Ascending aorta (tissue), 2 donors: ENCODE measurements at regions not wholly inside any gene's neighbourhood (a gene's known extent, or its start where the extent isn't known, plus 50 kb on each side); places are given as distances from the start of the nearest gene placed in this dataset.
A peak's percentile ranks its signal among the peaks of the same experiment; 100 is the strongest.

ENCODE experiments used
- DNase-seq, 2 donors: peaks; one replicate each; pipeline ENCODE4 v3.0.0-alpha.2; 2019; ENCODE audit warnings: low spot score in 2 of 2
- H3K27ac ChIP-seq, 2 donors: fragments of 200-600 bp; sonication (generic); one replicate each; pipeline ENCODE4 v1.5.1; 2016 to 2017; ENCODE audit warnings: mild to moderate bottlenecking in 1 of 2
- H3K27me3 ChIP-seq: fragments of 200-600 bp; sonication (generic); one replicate; pipeline ENCODE4 v1.5.1; 2017
- H3K36me3 ChIP-seq, 2 donors: fragments of 200-600 bp; sonication (generic); one replicate each; pipeline ENCODE4 v1.5.1; 2016
- H3K4me1 ChIP-seq, 2 donors: fragments of 200-600 bp; sonication (generic); one replicate each; pipeline ENCODE4 v1.5.1; 2016 to 2017; ENCODE audit warnings: mild to moderate bottlenecking in 1 of 2
- H3K4me3 ChIP-seq, 2 donors: fragments of 200-600 bp; sonication (generic); one replicate each; pipeline ENCODE4 v1.5.1; 2016 to 2017; ENCODE audit warnings: mild to moderate bottlenecking in 1 of 2
- H3K9me3 ChIP-seq, 2 donors: fragments of 200-600 bp; sonication (generic); one replicate each; pipeline ENCODE4 v1.5.1; 2016
- intact Hi-C: fragments of 100-400 bp; cut with DNase I; formaldehyde crosslinking; loops from one replicate; pipeline ENCODE4 v1.15.1; 2023
- TF ChIP-seq, protein P1 (sequence below), 3 experiments: fragments of 200-600 bp in 2 of 3; fragments of 450-650 bp in 1 of 3; sonication (generic) in 2 of 3; IDR thresholded peaks; one replicate each; pipeline ENCODE4 v1.5.1; 2016 to 2019; ENCODE audit warnings: antibody characterized with exemption in 3 of 3, mild to moderate bottlenecking in 1 of 3, moderate library complexity in 1 of 3

DNA sequence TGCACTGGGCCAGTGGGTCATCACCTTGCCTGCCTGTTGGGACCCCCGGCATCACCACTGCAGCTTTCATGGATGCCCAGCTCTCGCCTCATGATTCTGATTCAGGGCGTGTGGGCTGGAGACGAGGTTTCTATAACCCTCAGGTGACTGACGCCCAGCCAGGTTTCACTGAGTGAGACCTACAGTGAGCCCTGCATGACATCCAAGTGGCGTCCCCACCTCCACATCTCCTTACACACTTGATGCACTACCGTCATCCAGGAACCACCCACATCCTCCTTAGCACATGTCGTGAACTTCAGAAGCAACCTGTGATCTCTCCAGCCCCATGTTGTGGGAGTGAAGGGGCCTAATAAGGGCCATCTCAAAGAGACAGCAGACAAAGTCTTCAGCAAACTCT, 257.5 kb downstream of the CTTN start:
- intact Hi-C loops, result no loop called here

DNA sequence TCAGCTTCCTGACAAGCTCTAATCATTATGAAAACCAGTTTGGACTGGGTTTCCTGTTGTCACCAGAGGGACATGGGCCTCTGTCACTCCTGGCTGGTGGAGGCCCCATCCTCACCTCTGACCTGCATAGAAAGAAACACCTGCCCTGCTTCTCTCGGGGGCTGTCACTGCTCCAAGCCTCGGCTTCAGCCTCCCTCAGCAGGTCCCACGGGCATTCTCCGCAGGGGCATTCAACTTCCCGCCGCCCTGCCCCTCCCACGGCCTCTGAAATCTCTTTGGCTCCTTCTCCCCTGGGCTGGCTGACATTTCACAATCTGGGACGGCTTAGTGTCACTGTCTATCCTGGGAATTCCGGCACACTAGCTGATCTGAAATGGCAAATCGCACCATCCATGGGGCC, 257.9 kb downstream of the CTTN start:
- Histone ChIP-seq H3K4me3 (no peak overlapping the region), H3K27me3 (no peaks in the 10 kb centered on the region), H3K36me3 (no peaks in the 10 kb centered on the region), H3K4me1 (no peaks in the 10 kb centered on the region), H3K9me3 (no peaks in the 10 kb centered on the region), H3K27ac (no peak overlapping the region)
- TF ChIP-seq, protein P1, sequence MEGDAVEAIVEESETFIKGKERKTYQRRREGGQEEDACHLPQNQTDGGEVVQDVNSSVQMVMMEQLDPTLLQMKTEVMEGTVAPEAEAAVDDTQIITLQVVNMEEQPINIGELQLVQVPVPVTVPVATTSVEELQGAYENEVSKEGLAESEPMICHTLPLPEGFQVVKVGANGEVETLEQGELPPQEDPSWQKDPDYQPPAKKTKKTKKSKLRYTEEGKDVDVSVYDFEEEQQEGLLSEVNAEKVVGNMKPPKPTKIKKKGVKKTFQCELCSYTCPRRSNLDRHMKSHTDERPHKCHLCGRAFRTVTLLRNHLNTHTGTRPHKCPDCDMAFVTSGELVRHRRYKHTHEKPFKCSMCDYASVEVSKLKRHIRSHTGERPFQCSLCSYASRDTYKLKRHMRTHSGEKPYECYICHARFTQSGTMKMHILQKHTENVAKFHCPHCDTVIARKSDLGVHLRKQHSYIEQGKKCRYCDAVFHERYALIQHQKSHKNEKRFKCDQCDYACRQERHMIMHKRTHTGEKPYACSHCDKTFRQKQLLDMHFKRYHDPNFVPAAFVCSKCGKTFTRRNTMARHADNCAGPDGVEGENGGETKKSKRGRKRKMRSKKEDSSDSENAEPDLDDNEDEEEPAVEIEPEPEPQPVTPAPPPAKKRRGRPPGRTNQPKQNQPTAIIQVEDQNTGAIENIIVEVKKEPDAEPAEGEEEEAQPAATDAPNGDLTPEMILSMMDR (IDR thresholded peaks at IDR 0.05), result no peak
- DNase-seq, result no peak
- intact Hi-C loops, result no loop called here

More for the DNA sequence above, 257.5 kb downstream of the CTTN start:
- no peaks in the 10 kb centered on the region for H3K9me3 ChIP-seq
- no peak for DNase-seq
- no peaks in the 10 kb centered on the region for H3K27me3 ChIP-seq
- no peak overlapping the region for H3K4me3 ChIP-seq
- no peaks in the 10 kb centered on the region for H3K36me3 ChIP-seq
- TF ChIP-seq, protein P1 (IDR thresholded peaks at IDR 0.05), result no peak
- no peak overlapping the region for H3K27ac ChIP-seq
- H3K4me1 ChIP-seq, result no peaks in the 10 kb centered on the region

DNA sequence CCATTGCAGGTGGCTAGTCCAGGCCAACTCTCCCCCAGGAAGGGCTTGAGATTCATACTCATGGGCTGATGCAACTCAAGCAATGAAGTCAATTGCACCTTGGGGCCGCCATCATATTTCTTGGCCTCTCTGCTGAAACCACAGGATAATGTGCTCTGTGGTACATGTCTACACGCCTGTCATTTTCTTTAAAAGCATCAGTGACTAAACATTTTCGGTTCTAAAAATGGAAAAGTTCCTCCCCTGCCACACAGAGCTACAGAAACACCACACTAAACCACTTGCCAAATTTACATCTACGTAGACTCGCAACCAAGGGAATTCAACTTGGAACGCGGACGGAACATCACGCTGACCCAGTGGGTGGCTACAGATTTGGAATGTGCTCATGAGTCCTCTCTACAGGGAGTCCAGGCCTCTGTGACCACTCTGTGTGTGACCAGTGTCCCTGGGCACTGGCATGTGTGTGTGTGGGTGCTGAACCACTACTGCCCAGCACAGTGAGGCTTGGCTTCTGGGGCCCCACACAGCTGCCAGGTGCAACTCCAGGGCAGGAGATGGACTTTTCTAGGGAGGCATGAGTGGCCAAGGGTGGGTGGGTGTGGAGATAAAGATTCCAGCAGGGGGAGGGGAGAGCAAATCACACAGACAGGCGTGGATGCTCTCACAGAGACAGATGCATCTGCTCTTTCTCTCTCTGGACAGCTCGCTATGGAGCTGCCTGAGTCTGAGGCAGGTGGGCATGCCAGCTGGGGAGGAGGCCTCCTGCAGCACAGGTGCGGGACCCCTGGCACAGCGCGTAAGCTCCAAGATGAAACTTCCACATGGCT, 261.9 kb downstream of the CTTN start:
- TF ChIP-seq, protein P1 (IDR thresholded peaks at IDR 0.05), result no peak

DNA sequence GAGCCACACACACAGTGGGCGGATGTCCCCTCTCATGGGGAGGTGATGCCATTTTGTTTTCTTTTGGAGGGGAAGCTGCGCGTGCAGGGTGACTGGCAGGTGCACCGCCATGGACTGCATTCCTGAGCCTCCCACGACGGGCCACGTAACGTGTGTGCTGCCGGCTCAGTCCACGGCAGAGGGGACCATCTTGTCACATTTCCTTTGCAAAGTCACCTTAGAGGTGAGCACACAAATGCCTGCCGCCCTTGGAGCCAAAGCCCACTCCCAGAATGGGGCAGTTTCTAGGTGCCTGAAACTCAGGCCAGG, 262.5 kb downstream of the CTTN start:
- H3K27me3 ChIP-seq, result peaks cover 5% of the 10 kb centered on the region

More for the DNA sequence above, 261.9 kb downstream of the CTTN start:
- Histone ChIP-seq H3K27ac (no peak overlapping the region), H3K36me3 (no peaks in the 10 kb centered on the region), H3K4me1 (no peaks in the 10 kb centered on the region), H3K27me3 (peaks cover 5% of the 10 kb centered on the region), H3K9me3 (no peaks in the 10 kb centered on the region), H3K4me3 (no peak overlapping the region)
- no peak for DNase-seq
- intact Hi-C loops, result no loop called here

DNA sequence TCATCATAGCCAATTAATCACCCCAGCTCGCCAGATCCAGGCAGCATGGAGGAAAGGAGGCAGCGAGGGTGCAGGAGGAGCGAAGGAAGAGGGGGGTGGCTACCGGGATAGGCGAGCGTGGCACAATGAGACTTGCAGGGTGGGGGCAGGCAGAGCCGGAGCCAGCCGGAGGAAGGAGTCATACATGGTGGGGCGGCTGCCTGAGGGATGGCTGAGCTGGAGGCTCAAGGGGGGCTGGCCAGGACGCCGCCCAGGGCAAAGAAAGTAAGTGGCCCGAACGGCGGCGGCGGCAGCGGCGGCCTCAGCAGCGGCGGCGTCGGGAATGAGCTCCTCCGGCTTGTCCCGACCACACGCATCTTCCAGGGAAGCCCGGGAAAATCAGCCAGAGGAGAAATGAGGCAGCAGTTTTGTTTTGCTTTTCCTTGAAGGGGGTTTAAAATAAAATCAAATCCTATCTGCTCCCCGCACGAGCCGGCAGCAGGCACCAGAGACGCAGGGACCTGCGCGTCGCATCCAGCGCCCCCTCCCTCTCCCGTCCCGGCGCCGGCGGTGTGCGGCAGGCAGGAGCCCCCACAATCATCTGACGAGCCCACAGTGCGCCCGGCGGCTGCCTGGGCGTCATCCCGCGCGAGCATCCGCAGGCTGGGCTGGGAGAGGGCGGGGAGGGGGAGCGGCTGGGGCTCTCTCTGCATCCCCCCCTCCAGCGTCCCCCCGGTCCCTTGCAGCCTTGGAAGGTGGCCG, 263.6 kb downstream of the CTTN start:
- no peak overlapping the region for H3K27ac ChIP-seq
- no peaks in the 10 kb centered on the region for H3K9me3 ChIP-seq
- no peak for DNase-seq
- H3K4me3 ChIP-seq, result peak overlapping the region; percentile 29 to 50
- intact Hi-C loops, result no loop called here
- TF ChIP-seq, protein P1 (IDR thresholded peaks at IDR 0.05), result no peak
- no peaks in the 10 kb centered on the region for H3K36me3 ChIP-seq
- H3K27me3 ChIP-seq, result peaks cover 5% of the 10 kb centered on the region
- H3K4me1 ChIP-seq, result no peaks in the 10 kb centered on the region

More for the DNA sequence above, 262.5 kb downstream of the CTTN start:
- TF ChIP-seq, protein P1 (IDR thresholded peaks at IDR 0.05), result no peak
- no peak for DNase-seq
- Histone ChIP-seq H3K4me3 (no peak overlapping the region), H3K27ac (no peak overlapping the region), H3K9me3 (no peaks in the 10 kb centered on the region), H3K4me1 (no peaks in the 10 kb centered on the region), H3K36me3 (no peaks in the 10 kb centered on the region)
- intact Hi-C loops, result no loop called here
